Chondrocyte (in vitro differentiated cells): ENCODE measurements at regions not wholly inside any gene's neighbourhood (a gene's known extent, or its start where the extent isn't known, plus 50 kb on each side); places are given as distances from the start of the nearest gene placed in this dataset.

Experiments
- DNase-seq: peaks from one replicate; pipeline ENCODE4 v3.0.0; 2021; ENCODE audit warnings: mixed read lengths, low spot score
- H3K27ac Mint-ChIP-seq: one replicate; pipeline ENCODE4 v1.8.0; 2021; ENCODE audit warnings: mild to moderate bottlenecking, moderate library complexity, mixed read lengths; ENCODE audit not compliant: unreplicated experiment
- H3K27me3 Mint-ChIP-seq: 2 replicates; pipeline ENCODE4 v1.8.0; 2021; ENCODE audit warnings: low read depth, mixed read lengths
- H3K36me3 Mint-ChIP-seq: 2 replicates; pipeline ENCODE4 v1.8.0; 2021; ENCODE audit warnings: low read depth, mixed read lengths
- H3K4me1 Mint-ChIP-seq: 2 replicates; pipeline ENCODE4 v1.8.0; 2021; ENCODE audit warnings: low read depth, mild to moderate bottlenecking, mixed read lengths
- H3K4me3 Mint-ChIP-seq: one replicate; pipeline ENCODE4 v1.8.0; 2021; ENCODE audit warnings: mild to moderate bottlenecking, moderate library complexity, mixed read lengths; ENCODE audit not compliant: unreplicated experiment
- H3K9me3 Mint-ChIP-seq: 2 replicates; pipeline ENCODE4 v1.8.0; 2021; ENCODE audit warnings: low read depth, mixed read lengths
- CTCF ChIP-seq: fragments of 200-600 bp; sonication (generic); IDR thresholded peaks from 2 replicates; pipeline ENCODE4 v1.5.0; 2021; ENCODE audit warnings: antibody characterized with exemption, mild to moderate bottlenecking, moderate library complexity

- H3K4me3 Mint-ChIP-seq: no peak overlapping the region
- H3K36me3 Mint-ChIP-seq: no peaks in the 10 kb centered on the region
- TF ChIP-seq CTCF: no peak
- H3K27me3 Mint-ChIP-seq: peaks cover 2% of the 10 kb centered on the region
- peaks cover 2% of the 10 kb centered on the region for H3K4me1 Mint-ChIP-seq
- H3K27ac Mint-ChIP-seq: no peak overlapping the region
- DNase-seq: no peak
- no peaks in the 10 kb centered on the region for H3K9me3 Mint-ChIP-seq
These were observed 74.2 kb downstream of the MAGEF1 start for GRCh38 chr3:184637705-184638104.

GRCh38 chr3:184636741-184637316, 75.0 kb downstream of the MAGEF1 start:
- Mint-ChIP-seq H3K36me3 (no peaks in the 10 kb centered on the region), H3K4me3 (no peak overlapping the region), H3K9me3 (no peaks in the 10 kb centered on the region), H3K27ac (peak overlapping the region; percentile 74), H3K27me3 (peaks cover 6% of the 10 kb centered on the region), H3K4me1 (peaks cover 2% of the 10 kb centered on the region)
- no peak for DNase-seq
- no peak for TF ChIP-seq CTCF

- TF ChIP-seq CTCF: no peak
- no peak for DNase-seq
- Mint-ChIP-seq H3K27me3 (peaks cover 4% of the 10 kb centered on the region), H3K4me3 (no peak overlapping the region), H3K9me3 (no peaks in the 10 kb centered on the region), H3K4me1 (peaks cover 2% of the 10 kb centered on the region), H3K27ac (peak overlapping the region; percentile 19), H3K36me3 (no peaks in the 10 kb centered on the region)
These were observed 74.2 kb downstream of the EPHB3 start for GRCh38 chr3:184635774-184636173.

- no peak for DNase-seq
- H3K27me3 Mint-ChIP-seq: peaks cover 4% of the 10 kb centered on the region
- peaks cover 2% of the 10 kb centered on the region for H3K4me1 Mint-ChIP-seq
- no peak for TF ChIP-seq CTCF
- no peaks in the 10 kb centered on the region for H3K36me3 Mint-ChIP-seq
- H3K9me3 Mint-ChIP-seq: no peaks in the 10 kb centered on the region
- no peak overlapping the region for H3K4me3 Mint-ChIP-seq
- H3K27ac Mint-ChIP-seq: peak overlapping the region; percentile 19
These were observed 73.5 kb downstream of the EPHB3 start for GRCh38 chr3:184635126-184635525.

- H3K9me3 Mint-ChIP-seq: no peaks in the 10 kb centered on the region
- no peak overlapping the region for H3K4me3 Mint-ChIP-seq
- H3K36me3 Mint-ChIP-seq: no peaks in the 10 kb centered on the region
- H3K27me3 Mint-ChIP-seq: peaks cover 4% of the 10 kb centered on the region
- peaks cover 2% of the 10 kb centered on the region for H3K4me1 Mint-ChIP-seq
- no peak for DNase-seq
- TF ChIP-seq CTCF: no peak
- H3K27ac Mint-ChIP-seq: no peak overlapping the region
These were observed 71.6 kb downstream of the EPHB3 start for GRCh38 chr3:184633237-184633579.
